Activated naive CD4-positive, alpha-beta T cell treated with anti-CD3 and anti-CD28 coated beads, Interleukin-2, amount 50 U/mL, for 24 hours (primary cell): ENCODE measurements at regions not wholly inside any gene's neighbourhood (a gene's known extent, or its start where the extent isn't known, plus 50 kb on each side); places are given as distances from the start of the nearest gene placed in this dataset.
"Not testable (repeated sequence)": the region's sequence is repeated elsewhere in the genome, so short reads cannot be mapped to it uniquely, and the experiment has no call there.

Experiments
- H3K27ac Mint-ChIP-seq: one replicate; pipeline ENCODE4 v1.8.0; 2021; ENCODE audit warnings: mild to moderate bottlenecking, mixed read lengths
- H3K27me3 Mint-ChIP-seq: one replicate; pipeline ENCODE4 v1.8.0; 2021; ENCODE audit warnings: mixed read lengths
- H3K36me3 Mint-ChIP-seq: one replicate; pipeline ENCODE4 v1.8.0; 2021; ENCODE audit warnings: mixed read lengths
- H3K4me1 Mint-ChIP-seq: one replicate; pipeline ENCODE4 v1.8.0; 2021; ENCODE audit warnings: mixed read lengths
- H3K4me3 Mint-ChIP-seq: one replicate; pipeline ENCODE4 v1.8.0; 2021; ENCODE audit warnings: mild to moderate bottlenecking, mixed read lengths
- H3K9me3 Mint-ChIP-seq: one replicate; pipeline ENCODE4 v1.8.0; 2021; ENCODE audit warnings: mixed read lengths

DNA sequence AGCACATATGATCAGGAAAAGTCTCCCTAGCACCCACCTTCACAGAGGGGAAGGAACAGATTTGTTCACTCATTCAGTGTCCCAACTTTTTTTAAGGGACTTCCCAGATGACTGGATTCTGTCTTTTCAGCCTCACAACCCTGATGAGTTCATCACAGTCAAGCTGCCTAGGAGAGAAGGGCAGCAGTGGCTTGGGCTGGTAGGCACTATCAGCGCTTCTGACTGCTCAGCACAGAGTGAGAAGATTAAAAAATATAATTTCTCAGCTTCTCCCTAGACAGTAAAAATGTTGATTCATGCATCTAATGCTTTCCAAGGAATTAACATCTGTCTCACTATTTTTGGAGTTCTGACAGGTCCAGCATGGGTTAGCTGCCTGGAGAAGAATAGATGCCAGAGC, 328.2 kb downstream of the DTHD1 start:
- H3K36me3 Mint-ChIP-seq: no peaks in the 10 kb centered on the region
- no peaks in the 10 kb centered on the region for H3K4me1 Mint-ChIP-seq
- no peak overlapping the region for H3K27ac Mint-ChIP-seq
- no peak overlapping the region for H3K4me3 Mint-ChIP-seq
- peaks cover 5% of the 10 kb centered on the region for H3K27me3 Mint-ChIP-seq
- H3K9me3 Mint-ChIP-seq: peaks cover 12% of the 10 kb centered on the region

DNA sequence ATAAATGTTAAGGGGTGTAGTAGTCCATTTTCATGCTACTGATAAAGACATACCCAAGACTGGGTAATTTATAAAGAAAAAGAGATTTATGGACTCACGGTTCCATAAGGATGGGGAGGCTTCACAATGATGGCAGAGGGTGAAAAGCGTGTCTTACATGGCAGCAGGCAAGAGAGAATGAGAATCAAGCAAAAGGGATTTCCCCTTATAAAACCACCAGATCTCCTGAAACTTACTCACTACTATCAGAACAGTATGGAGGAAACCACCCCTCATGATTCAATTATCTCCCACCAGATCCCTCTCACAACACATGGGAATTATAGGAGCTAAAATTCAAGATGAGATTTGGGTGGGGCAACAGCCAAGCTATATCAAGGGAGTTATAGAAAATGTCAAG, 329.2 kb downstream of the DTHD1 start:
- H3K9me3 Mint-ChIP-seq: peaks cover 12% of the 10 kb centered on the region
- no peak overlapping the region for H3K4me3 Mint-ChIP-seq
- peaks cover 5% of the 10 kb centered on the region for H3K27me3 Mint-ChIP-seq
- H3K27ac Mint-ChIP-seq: no peak overlapping the region
- no peaks in the 10 kb centered on the region for H3K36me3 Mint-ChIP-seq
- H3K4me1 Mint-ChIP-seq: no peaks in the 10 kb centered on the region

DNA sequence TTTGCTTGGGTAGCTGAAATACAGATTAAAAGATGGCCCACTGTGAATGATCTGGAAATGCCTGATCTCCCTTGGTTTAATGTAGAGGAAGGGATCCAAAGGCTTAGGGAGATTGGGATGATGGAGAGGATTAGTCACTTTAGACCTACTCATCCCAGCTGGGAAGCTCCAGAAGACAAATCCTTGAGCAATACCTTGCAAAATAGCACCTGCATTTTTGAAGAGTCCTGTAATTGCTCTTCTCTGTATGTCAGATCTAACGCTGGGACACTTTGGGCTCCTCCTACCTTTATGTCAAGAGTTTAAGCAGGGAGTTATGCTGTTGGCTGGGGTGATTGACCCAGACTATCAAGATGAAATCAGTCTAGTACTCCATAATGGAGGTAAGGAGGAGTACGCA, 331.7 kb downstream of the DTHD1 start:
- H3K27me3 Mint-ChIP-seq, H3K27ac Mint-ChIP-seq, H3K36me3 Mint-ChIP-seq, H3K4me3 Mint-ChIP-seq, H3K4me1 Mint-ChIP-seq: not testable (repeated sequence)
- peaks cover 12% of the 10 kb centered on the region for H3K9me3 Mint-ChIP-seq

- H3K27me3 Mint-ChIP-seq: peaks cover 5% of the 10 kb centered on the region
- H3K4me3 Mint-ChIP-seq: no peak overlapping the region
- H3K9me3 Mint-ChIP-seq: peaks cover 12% of the 10 kb centered on the region
- H3K4me1 Mint-ChIP-seq: no peaks in the 10 kb centered on the region
- no peaks in the 10 kb centered on the region for H3K36me3 Mint-ChIP-seq
- H3K27ac Mint-ChIP-seq: no peak overlapping the region
Measured at GRCh38 chr4:36614011-36614410, 332.6 kb downstream of the DTHD1 start.

- H3K36me3 Mint-ChIP-seq: no peaks in the 10 kb centered on the region
- no peaks in the 10 kb centered on the region for H3K9me3 Mint-ChIP-seq
- H3K4me3 Mint-ChIP-seq: no peak overlapping the region
- H3K4me1 Mint-ChIP-seq: no peaks in the 10 kb centered on the region
- H3K27ac Mint-ChIP-seq: no peak overlapping the region
- H3K27me3 Mint-ChIP-seq: peaks cover 3% of the 10 kb centered on the region
Measured at GRCh38 chr4:36618102-36618501, 336.7 kb downstream of the DTHD1 start.

DNA sequence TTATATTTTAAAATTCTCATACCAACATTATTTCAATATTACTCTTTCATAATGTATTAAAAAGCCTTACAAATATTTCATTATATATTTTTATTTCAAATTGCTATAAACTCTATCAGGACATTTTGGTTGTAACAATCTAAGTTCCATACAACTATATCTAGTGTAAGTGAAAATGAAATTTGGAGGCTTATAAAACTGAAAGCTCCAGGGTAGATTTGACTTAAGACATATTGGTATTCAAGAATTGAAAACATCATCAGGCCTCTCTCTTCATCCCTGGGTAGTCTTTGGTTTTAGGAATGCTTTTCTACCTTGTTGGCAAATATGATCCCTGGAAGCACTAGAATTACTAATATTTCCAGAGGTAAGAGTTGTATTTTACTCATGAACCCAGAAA, 342.6 kb downstream of the DTHD1 start:
- no peaks in the 10 kb centered on the region for H3K9me3 Mint-ChIP-seq
- H3K27ac Mint-ChIP-seq: no peak overlapping the region
- H3K27me3 Mint-ChIP-seq: no peaks in the 10 kb centered on the region
- H3K4me1 Mint-ChIP-seq: no peaks in the 10 kb centered on the region
- no peaks in the 10 kb centered on the region for H3K36me3 Mint-ChIP-seq
- H3K4me3 Mint-ChIP-seq: no peak overlapping the region

GRCh38 chr4:36638273-36638811, 356.9 kb downstream of the DTHD1 start:
- no peaks in the 10 kb centered on the region for H3K36me3 Mint-ChIP-seq
- H3K27me3 Mint-ChIP-seq: no peaks in the 10 kb centered on the region
- no peak overlapping the region for H3K4me3 Mint-ChIP-seq
- H3K9me3 Mint-ChIP-seq: no peaks in the 10 kb centered on the region
- peak overlapping the region; percentile 66 for H3K27ac Mint-ChIP-seq
- H3K4me1 Mint-ChIP-seq: peaks cover 6% of the 10 kb centered on the region

DNA sequence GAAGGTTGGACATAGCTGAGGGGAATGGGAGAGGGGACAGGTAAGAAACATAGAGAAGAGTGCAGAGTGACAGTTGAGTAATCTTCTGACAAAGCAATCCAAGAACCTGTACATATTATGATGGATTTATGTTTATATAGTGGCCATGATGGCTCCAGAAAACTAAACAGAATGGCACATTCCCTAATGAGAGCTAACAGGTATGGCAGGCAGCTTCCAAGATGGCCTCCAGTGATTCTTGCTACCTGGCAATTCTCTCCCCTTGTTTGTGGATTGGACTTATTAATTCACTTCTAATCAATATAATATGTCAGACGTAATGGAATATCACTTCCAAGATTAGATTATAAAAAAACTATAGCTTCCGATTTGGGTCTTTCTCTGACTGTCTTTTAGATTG, 359.5 kb downstream of the DTHD1 start:
- Mint-ChIP-seq H3K4me1 (peaks cover 6% of the 10 kb centered on the region), H3K9me3 (no peaks in the 10 kb centered on the region), H3K27ac (no peak overlapping the region), H3K4me3 (no peak overlapping the region), H3K36me3 (no peaks in the 10 kb centered on the region), H3K27me3 (no peaks in the 10 kb centered on the region)

GRCh38 chr4:36651253-36651652, 369.8 kb downstream of the DTHD1 start:
- Mint-ChIP-seq H3K27ac (no peak overlapping the region), H3K36me3 (no peaks in the 10 kb centered on the region), H3K27me3 (no peaks in the 10 kb centered on the region), H3K9me3 (no peaks in the 10 kb centered on the region), H3K4me3 (no peak overlapping the region), H3K4me1 (no peaks in the 10 kb centered on the region)

- H3K4me3 Mint-ChIP-seq: no peak overlapping the region
- H3K27ac Mint-ChIP-seq: no peak overlapping the region
- no peaks in the 10 kb centered on the region for H3K4me1 Mint-ChIP-seq
- no peaks in the 10 kb centered on the region for H3K36me3 Mint-ChIP-seq
- H3K9me3 Mint-ChIP-seq: no peaks in the 10 kb centered on the region
- H3K27me3 Mint-ChIP-seq: no peaks in the 10 kb centered on the region
Measured at GRCh38 chr4:36652857-36653256, 371.4 kb downstream of the DTHD1 start.

DNA sequence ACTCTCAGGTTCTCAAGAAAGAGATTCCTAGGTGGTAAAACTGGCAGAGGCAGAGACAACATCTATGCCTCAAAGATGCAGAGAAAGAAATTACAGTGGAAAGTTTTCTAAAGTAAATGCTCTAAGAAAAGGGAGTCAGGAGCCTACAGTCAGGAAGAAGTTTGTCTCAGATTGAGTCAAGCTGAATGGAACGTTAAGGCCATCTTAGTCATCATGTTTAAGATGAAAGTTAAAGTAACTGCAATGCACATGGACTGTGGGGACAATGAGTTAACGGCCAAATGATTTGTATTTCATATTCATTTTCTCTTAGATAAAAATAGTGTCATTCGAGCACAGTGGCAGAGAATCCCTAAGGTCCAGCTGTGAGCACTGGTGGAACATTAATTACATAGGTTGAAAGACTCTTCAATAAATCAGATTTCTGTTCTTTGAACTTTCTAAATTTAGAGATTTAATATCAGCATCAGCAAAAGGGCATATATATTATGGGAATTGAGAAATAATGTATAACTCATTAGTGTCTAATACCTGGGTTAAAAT, 384.6 kb downstream of the DTHD1 start:
- Mint-ChIP-seq H3K9me3 (no peaks in the 10 kb centered on the region), H3K4me3 (no peak overlapping the region), H3K27me3 (no peaks in the 10 kb centered on the region), H3K4me1 (no peaks in the 10 kb centered on the region), H3K36me3 (no peaks in the 10 kb centered on the region), H3K27ac (no peak overlapping the region)

DNA sequence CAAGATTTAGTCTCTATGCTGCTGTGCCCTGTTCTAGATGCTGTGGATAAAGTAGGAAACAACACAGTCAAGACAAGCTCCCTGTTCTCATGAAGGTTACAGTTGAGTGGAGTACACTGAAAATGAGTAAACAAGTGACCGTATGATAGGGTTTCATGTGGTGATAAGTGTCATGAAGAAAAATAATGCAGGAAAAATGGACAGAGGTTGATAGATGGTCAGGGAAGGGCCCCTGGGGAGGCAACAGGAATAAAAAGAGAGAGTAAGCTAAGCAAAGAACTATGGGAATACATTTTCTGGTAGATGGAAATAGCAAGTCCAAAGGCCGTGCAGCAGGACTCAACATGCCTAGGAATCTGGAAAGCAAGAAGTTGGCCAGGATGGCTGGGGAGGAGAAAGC, 394.0 kb downstream of the DTHD1 start:
- Mint-ChIP-seq H3K4me1 (no peaks in the 10 kb centered on the region), H3K36me3 (no peaks in the 10 kb centered on the region)

GRCh38 chr4:36676139-36677050, 395.0 kb downstream of the DTHD1 start:
- Mint-ChIP-seq H3K4me1 (no peaks in the 10 kb centered on the region), H3K27me3 (no peaks in the 10 kb centered on the region), H3K4me3 (no peak overlapping the region), H3K9me3 (no peaks in the 10 kb centered on the region), H3K36me3 (no peaks in the 10 kb centered on the region), H3K27ac (no peak overlapping the region)

More for the DNA sequence above, 394.0 kb downstream of the DTHD1 start:
- Mint-ChIP-seq H3K4me3 (no peak overlapping the region), H3K9me3 (no peaks in the 10 kb centered on the region), H3K27me3 (no peaks in the 10 kb centered on the region), H3K27ac (no peak overlapping the region)

DNA sequence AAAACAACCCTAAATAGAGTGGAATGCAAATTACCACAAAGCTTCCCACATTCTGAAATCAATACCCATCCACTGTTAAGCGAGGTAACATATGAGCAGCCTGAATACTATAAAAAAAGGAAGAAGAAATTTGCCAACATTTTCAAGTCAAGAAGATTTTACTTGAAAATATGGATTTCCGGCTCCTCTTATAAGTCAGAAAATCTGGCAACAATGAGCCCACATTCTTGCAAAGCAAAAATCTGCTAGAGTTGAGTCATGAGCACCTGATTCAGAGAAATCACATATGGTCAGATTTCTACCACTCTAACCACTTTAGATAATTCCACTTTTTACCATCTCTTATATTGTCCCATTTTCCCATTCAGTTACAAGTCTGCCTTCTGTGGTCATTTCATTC, 395.7 kb downstream of the DTHD1 start:
- Mint-ChIP-seq H3K27me3 (no peaks in the 10 kb centered on the region), H3K36me3 (no peaks in the 10 kb centered on the region), H3K4me3 (no peak overlapping the region), H3K9me3 (no peaks in the 10 kb centered on the region), H3K4me1 (no peaks in the 10 kb centered on the region), H3K27ac (no peak overlapping the region)

GRCh38 chr4:36677874-36678273, 396.5 kb downstream of the DTHD1 start:
- peaks cover 5% of the 10 kb centered on the region for H3K9me3 Mint-ChIP-seq
- H3K27ac Mint-ChIP-seq: no peak overlapping the region
- no peaks in the 10 kb centered on the region for H3K36me3 Mint-ChIP-seq
- H3K4me3 Mint-ChIP-seq: no peak overlapping the region
- H3K4me1 Mint-ChIP-seq: no peaks in the 10 kb centered on the region
- no peaks in the 10 kb centered on the region for H3K27me3 Mint-ChIP-seq

DNA sequence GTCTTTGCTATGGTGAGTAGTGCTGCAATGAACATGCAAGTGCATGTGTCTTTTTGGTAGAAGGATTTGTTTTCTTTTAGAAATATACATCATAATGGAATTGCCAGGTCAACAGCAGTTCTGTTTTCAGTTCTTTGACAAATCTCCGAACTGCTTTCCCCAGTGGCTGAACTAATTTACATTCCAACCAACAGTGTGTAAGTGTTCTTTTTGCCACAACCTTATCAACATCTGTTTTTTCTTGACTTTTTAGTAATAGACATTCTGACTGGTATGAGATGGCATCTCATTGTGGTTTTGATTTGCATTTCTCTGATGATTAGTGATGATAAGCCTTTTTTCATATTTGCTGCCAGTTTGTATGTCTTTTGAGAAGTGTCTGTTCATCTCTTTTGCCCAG, 406.3 kb downstream of the DTHD1 start:
- Mint-ChIP-seq H3K9me3 (peaks cover 30% of the 10 kb centered on the region), H3K27ac (no peak overlapping the region), H3K36me3 (no peaks in the 10 kb centered on the region), H3K4me3 (no peak overlapping the region), H3K27me3 (peaks cover 1% of the 10 kb centered on the region), H3K4me1 (no peaks in the 10 kb centered on the region)
